ENCODE measurements at regions not wholly inside any gene's neighbourhood (a gene's known extent, or its start where the extent isn't known, plus 50 kb on each side); places are given as distances from the start of the nearest gene placed in this dataset.

DNA sequence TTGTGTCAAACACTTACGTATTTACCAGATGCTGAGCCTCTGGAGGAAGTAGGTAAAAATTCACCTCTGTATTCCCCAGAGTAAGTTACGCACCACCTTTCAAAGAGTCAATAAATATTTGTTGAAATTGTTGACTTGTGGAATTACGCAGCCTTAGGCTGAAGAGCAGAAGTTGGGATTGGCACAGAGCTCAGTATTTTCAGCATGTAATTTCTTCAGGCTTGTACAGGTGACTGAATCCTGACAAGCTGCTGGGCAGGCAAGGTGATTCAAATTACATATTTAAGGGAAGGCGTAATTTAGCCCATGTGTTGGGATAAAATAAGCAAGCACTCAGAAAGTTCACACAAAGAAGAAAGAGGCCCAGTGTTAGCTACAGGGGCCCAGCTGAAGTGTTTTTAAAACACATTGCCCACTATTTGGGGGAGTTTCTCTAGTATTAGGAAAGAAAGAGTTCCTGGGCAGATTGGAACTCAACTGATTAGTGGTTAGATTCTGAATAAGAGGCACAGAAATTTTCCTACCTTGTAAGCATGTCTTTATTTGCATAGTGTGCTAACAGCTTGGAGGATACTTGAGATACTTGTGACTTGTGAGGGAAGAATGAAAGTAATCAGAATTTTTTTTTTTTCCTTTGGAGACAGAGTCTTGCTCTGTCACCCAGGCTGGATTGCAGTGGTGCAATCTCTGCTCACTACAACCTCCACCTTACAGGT, 165.3 kb upstream of the FBXL7 start:
- no peak overlapping the region for H2AK5ac ChIP-seq (ENCODE audit: low read depth, low read length)
- no peak overlapping the region for H3K56ac ChIP-seq (ENCODE audit: extremely low read depth, insufficient read depth, low read length)
- no peak overlapping the region for H3K4me2 ChIP-seq (ENCODE audit: low read depth, low read length)
- H4K20me1 ChIP-seq (ENCODE audit: insufficient read depth, low read length), result no peaks in the 10 kb centered on the region
- H2BK120ac ChIP-seq (ENCODE audit: low read depth, low read length), result no peak overlapping the region
- no peak overlapping the region for H3K18ac ChIP-seq (ENCODE audit: low read depth, low read length)
- no peak overlapping the region for H2BK5ac ChIP-seq (ENCODE audit: low read depth, low read length, poor library complexity, severe bottlenecking)
- no peak for ATAC-seq (ENCODE audit: low read depth)
- 83% methylated on average over 1 of the region's 4 CpGs; no CpG with 5 or more reads in 1 of the 2 experiments for WGBS, 2 experiments (ENCODE audit: extremely low coverage in 2 of 2, insufficient read length in 1 of 2)
- H3K9me3 ChIP-seq (ENCODE audit: control insufficient read depth, insufficient read depth, low read length), result no peaks in the 10 kb centered on the region
- H2AFZ ChIP-seq (replicated peaks; ENCODE audit: low read length, poor library complexity), result no peak overlapping the region
- no peaks in the 10 kb centered on the region for H3K36me3 ChIP-seq (ENCODE audit: control insufficient read depth, insufficient read depth, low read length)
- no peak overlapping the region for H2BK20ac ChIP-seq (ENCODE audit: low read depth, low read length)
- H3K27ac ChIP-seq (ENCODE audit: insufficient read depth, low read length), result no peak overlapping the region
- in situ Hi-C loops (cut with MboI; ENCODE audit: low sequenced_read_pairs), result no loop called here
- H2BK15ac ChIP-seq (ENCODE audit: low read depth, low read length), result no peak overlapping the region
- no peaks in the 10 kb centered on the region for H3K4me1 ChIP-seq (ENCODE audit: control insufficient read depth, insufficient read depth, low read length)
- no TSS peak for BruUV-seq (replicated peaks)
- no peak overlapping the region for H3K14ac ChIP-seq (replicated peaks; ENCODE audit: low read depth, low read length)
- no peak overlapping the region for H2AK9ac ChIP-seq (replicated peaks; ENCODE audit: low read depth, low read length, poor library complexity)
- H3K4ac ChIP-seq (ENCODE audit: low read depth, low read length), result no peak overlapping the region
- H4K8ac ChIP-seq (ENCODE audit: low read depth in 2 of 2, low read length in 2 of 2), result no peak overlapping the region
- CTCF ChIA-PET, result interaction anchor here (0.9 kb wide), 1 partner anchor 21 kb away, joined by 3 read pairs; no protein-coding TSS in a partner anchor
- dilution Hi-C loops (cut with HindIII; ENCODE audit: low sequenced_read_pairs, unreplicated experiment), result no loop called here
- H4K5ac ChIP-seq (ENCODE audit: low read depth, low read length), result no peak overlapping the region
- no peaks in the 10 kb centered on the region for H3K9me1 ChIP-seq (ENCODE audit: insufficient read depth, low read length)
- H4K91ac ChIP-seq (ENCODE audit: insufficient read depth, low read depth, low read length), result no peak overlapping the region
- no peak for DNase-seq
- no peaks in the 10 kb centered on the region; the same call in 1 of the 2 replicates for H3K27me3 ChIP-seq (ENCODE audit: control insufficient read depth, insufficient read depth, low read length)
- no peak overlapping the region for H3K9ac ChIP-seq (ENCODE audit: low read depth, low read length)
- TF ChIP-seq SMC3 (IDR thresholded peaks at IDR 0.05; ENCODE audit: low read depth, low read length), result no peak
- TF ChIP-seq MXI1 (IDR thresholded peaks at IDR 0.05; ENCODE audit: borderline replicate concordance, low read depth, low read length), result no peak
- TF ChIP-seq CEBPB (IDR thresholded peaks at IDR 0.05; ENCODE audit: low read depth, low read length), result no peak
- no peak for TF ChIP-seq FOS (IDR thresholded peaks at IDR 0.05; ENCODE audit: low read depth, low read length)
- TF ChIP-seq NFE2L2 (IDR thresholded peaks at IDR 0.05; ENCODE audit: low read depth, low read length), result no peak
- TF ChIP-seq, protein P1, sequence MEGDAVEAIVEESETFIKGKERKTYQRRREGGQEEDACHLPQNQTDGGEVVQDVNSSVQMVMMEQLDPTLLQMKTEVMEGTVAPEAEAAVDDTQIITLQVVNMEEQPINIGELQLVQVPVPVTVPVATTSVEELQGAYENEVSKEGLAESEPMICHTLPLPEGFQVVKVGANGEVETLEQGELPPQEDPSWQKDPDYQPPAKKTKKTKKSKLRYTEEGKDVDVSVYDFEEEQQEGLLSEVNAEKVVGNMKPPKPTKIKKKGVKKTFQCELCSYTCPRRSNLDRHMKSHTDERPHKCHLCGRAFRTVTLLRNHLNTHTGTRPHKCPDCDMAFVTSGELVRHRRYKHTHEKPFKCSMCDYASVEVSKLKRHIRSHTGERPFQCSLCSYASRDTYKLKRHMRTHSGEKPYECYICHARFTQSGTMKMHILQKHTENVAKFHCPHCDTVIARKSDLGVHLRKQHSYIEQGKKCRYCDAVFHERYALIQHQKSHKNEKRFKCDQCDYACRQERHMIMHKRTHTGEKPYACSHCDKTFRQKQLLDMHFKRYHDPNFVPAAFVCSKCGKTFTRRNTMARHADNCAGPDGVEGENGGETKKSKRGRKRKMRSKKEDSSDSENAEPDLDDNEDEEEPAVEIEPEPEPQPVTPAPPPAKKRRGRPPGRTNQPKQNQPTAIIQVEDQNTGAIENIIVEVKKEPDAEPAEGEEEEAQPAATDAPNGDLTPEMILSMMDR (conservative IDR thresholded peaks at IDR 0.05; ENCODE audit: low read depth, low read length), result no peak
- intact Hi-C loops (cut with micrococcal nuclease), result no loop called here
- POLR2A ChIA-PET (ENCODE audit: unreplicated experiment), result interaction anchor here (0.6 kb wide), 1 partner anchor 15 kb away, joined by 3 read pairs; no protein-coding TSS in a partner anchor
- H3K4me3 ChIP-seq (ENCODE audit: insufficient read depth, low read depth, low read length), result no peak overlapping the region
- H3K79me1 ChIP-seq (ENCODE audit: low read depth in 1 of 2, low read length in 2 of 2), result no peaks in the 10 kb centered on the region
- H3K23ac ChIP-seq (ENCODE audit: low read depth, low read length), result no peak overlapping the region

All from IMR-90 (cell line).